ENCODE measurements at regions not wholly inside any gene's neighbourhood (a gene's known extent, or its start where the extent isn't known, plus 50 kb on each side); places are given as distances from the start of the nearest gene placed in this dataset.

GRCh38 chr18:39454866-39455265 lies 1889.3 kb upstream of the CELF4 start:
- no peak for TF ChIP-seq CTCF (IDR thresholded peaks at IDR 0.05; ENCODE audit: insufficient read depth, low read length, severe bottlenecking)
- Histone ChIP-seq H3K4me3 (ENCODE audit: low read depth, low read length) (no peak overlapping the region), H3K27me3 (ENCODE audit: control insufficient read depth, insufficient read depth, low read length) (no peaks in the 10 kb centered on the region), H3K36me3 (ENCODE audit: control insufficient read depth, insufficient read depth, low read length) (no peaks in the 10 kb centered on the region)
- FAIRE-seq = no peak
- DNase-seq (ENCODE audit: low read depth) = no peak

GRCh38 chr18:39453882-39454281 lies 1888.3 kb upstream of the CELF4 start:
- Histone ChIP-seq H3K36me3 (ENCODE audit: control insufficient read depth, insufficient read depth, low read length) (no peaks in the 10 kb centered on the region), H3K4me3 (ENCODE audit: low read depth, low read length) (no peak overlapping the region), H3K27me3 (ENCODE audit: control insufficient read depth, insufficient read depth, low read length) (no peaks in the 10 kb centered on the region)
- no peak for FAIRE-seq
- peak; percentile 29 for DNase-seq (ENCODE audit: low read depth)
- no peak for TF ChIP-seq CTCF (IDR thresholded peaks at IDR 0.05; ENCODE audit: insufficient read depth, low read length, severe bottlenecking)

- FAIRE-seq (no peak), DNase-seq (ENCODE audit: low read depth) (no peak)
- no peak for TF ChIP-seq CTCF (IDR thresholded peaks at IDR 0.05; ENCODE audit: insufficient read depth, low read length, severe bottlenecking)
- Histone ChIP-seq H3K4me3 (ENCODE audit: low read depth, low read length) (no peak overlapping the region), H3K27me3 (ENCODE audit: control insufficient read depth, insufficient read depth, low read length) (no peaks in the 10 kb centered on the region), H3K36me3 (ENCODE audit: control insufficient read depth, insufficient read depth, low read length) (no peaks in the 10 kb centered on the region)
Measured at GRCh38 chr18:39453356-39453755, 1887.8 kb upstream of the CELF4 start.

- TF ChIP-seq CTCF (IDR thresholded peaks at IDR 0.05; ENCODE audit: insufficient read depth, low read length, severe bottlenecking) = no peak
- no peak for FAIRE-seq
- no peak overlapping the region for H3K4me3 ChIP-seq (ENCODE audit: low read depth, low read length)
- no peaks in the 10 kb centered on the region for H3K36me3 ChIP-seq (ENCODE audit: control insufficient read depth, insufficient read depth, low read length)
- no peaks in the 10 kb centered on the region for H3K27me3 ChIP-seq (ENCODE audit: control insufficient read depth, insufficient read depth, low read length)
- DNase-seq (ENCODE audit: low read depth) = no peak
Measured at GRCh38 chr18:39450958-39451357, 1885.4 kb upstream of the CELF4 start.

GRCh38 chr18:39449566-39449965 lies 1884.0 kb upstream of the CELF4 start:
- no peak for FAIRE-seq

More at GRCh38 chr18:39449566-39449965, 1884.0 kb upstream of the CELF4 start:
- H3K27me3 ChIP-seq (ENCODE audit: control insufficient read depth, insufficient read depth, low read length) = no peaks in the 10 kb centered on the region
- no peak overlapping the region for H3K4me3 ChIP-seq (ENCODE audit: low read depth, low read length)
- no peak for DNase-seq (ENCODE audit: low read depth)
- TF ChIP-seq CTCF (IDR thresholded peaks at IDR 0.05; ENCODE audit: insufficient read depth, low read length, severe bottlenecking) = no peak
- H3K36me3 ChIP-seq (ENCODE audit: control insufficient read depth, insufficient read depth, low read length) = no peaks in the 10 kb centered on the region

Measured in bronchial epithelial cell (primary cell).